ENCODE measurements at regions not wholly inside any gene's neighbourhood (a gene's known extent, or its start where the extent isn't known, plus 50 kb on each side); places are given as distances from the start of the nearest gene placed in this dataset.

DNA sequence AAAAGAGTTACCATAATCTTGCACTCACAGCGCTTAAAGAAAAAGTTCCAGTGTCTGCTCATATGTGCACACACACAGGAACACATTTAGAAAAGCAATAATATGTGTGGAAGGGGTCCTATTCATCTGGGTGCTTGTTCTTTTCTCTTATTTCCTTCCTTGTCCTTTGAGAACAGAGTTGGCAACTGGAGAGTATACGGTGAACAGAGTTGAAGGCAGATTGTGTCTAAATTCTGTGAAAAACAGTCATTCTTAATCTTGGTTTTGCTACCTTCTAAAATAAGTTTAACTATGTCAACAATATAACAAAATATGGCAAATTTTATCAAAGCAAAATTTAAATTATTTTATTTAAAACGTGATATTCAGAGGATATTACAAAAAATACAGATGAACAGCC is 365.1 kb upstream of the NOCT start:
- TF ChIP-seq POLR2A (IDR thresholded peaks at IDR 0.05; ENCODE audit: low read length) (no peak), GATA1 (IDR thresholded peaks at IDR 0.05; ENCODE audit: low read depth, low read length) (no peak)
